Activated CD4-positive, alpha-beta memory T cell treated with anti-CD3 and anti-CD28 coated beads for 36 hours (primary cell): ENCODE measurements at regions not wholly inside any gene's neighbourhood (a gene's known extent, or its start where the extent isn't known, plus 50 kb on each side); places are given as distances from the start of the nearest gene placed in this dataset.

ENCODE experiments used
- CTCF ChIA-PET: fragments of 350-600 bp; sonication (Branson Sonifier 250); formaldehyde crosslinking; loops from one replicate; lab custom pipeline; 2021; ENCODE audit warnings: antibody characterized with exemption, inconsistent platforms; lab: Charles Lee
- POLR2A ChIA-PET: fragments of 350-600 bp; sonication (Branson Sonifier 250); formaldehyde crosslinking; loops from one replicate; lab custom pipeline; 2021; ENCODE audit warnings: antibody characterized with exemption; lab: Charles Lee
- DNase-seq: peaks from one replicate; pipeline ENCODE4 v3.0.0-alpha.2; 2020
- H3K27ac Mint-ChIP-seq: one replicate; pipeline ENCODE4 v1.8.0; 2021; ENCODE audit warnings: mixed read lengths
- H3K27me3 Mint-ChIP-seq: one replicate; pipeline ENCODE4 v1.8.0; 2021; ENCODE audit warnings: mixed read lengths
- H3K36me3 Mint-ChIP-seq: one replicate; pipeline ENCODE4 v1.8.0; 2021; ENCODE audit warnings: mixed read lengths
- H3K4me1 Mint-ChIP-seq: one replicate; pipeline ENCODE4 v1.8.0; 2021; ENCODE audit warnings: low read depth, mixed read lengths
- H3K4me3 Mint-ChIP-seq: one replicate; pipeline ENCODE4 v1.8.0; 2021; ENCODE audit warnings: mild to moderate bottlenecking, mixed read lengths
- H3K9me3 Mint-ChIP-seq: one replicate; pipeline ENCODE4 v1.8.0; 2021; ENCODE audit warnings: mixed read lengths
- intact Hi-C: fragments of 100-400 bp; cut with micrococcal nuclease; formaldehyde crosslinking; loops from one replicate; pipeline ENCODE4 v1.15.1; 2023

DNA sequence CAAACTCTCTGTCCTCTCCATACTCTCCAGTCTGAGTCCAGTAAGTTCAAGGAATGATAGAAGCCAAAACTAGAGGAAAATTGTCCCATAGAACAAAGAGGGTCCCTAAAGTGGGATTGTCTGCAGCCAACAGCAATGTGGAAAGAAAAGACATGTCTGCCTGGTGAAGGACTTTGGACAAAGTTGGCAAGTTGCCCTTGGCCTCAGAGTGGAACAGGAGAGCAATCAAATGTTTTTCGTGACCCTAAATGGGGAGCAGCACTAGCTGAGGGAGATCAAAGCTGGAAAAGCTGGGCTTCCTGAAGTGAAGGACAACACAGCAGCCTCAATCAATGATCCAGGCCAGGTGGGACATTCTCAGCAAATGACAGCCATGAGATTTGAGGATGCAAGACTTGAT is 183.5 kb downstream of the CHD9NB start:
- intact Hi-C loops: no loop called here
- H3K27ac Mint-ChIP-seq: no peak overlapping the region
- ChIA-PET CTCF (no interaction called here), POLR2A (no interaction called here)
- H3K4me1 Mint-ChIP-seq: no peaks in the 10 kb centered on the region
- DNase-seq: no peak
- no peaks in the 10 kb centered on the region for H3K9me3 Mint-ChIP-seq
- H3K4me3 Mint-ChIP-seq: no peak overlapping the region
- peaks cover 2% of the 10 kb centered on the region for H3K27me3 Mint-ChIP-seq
- H3K36me3 Mint-ChIP-seq: no peaks in the 10 kb centered on the region

DNA sequence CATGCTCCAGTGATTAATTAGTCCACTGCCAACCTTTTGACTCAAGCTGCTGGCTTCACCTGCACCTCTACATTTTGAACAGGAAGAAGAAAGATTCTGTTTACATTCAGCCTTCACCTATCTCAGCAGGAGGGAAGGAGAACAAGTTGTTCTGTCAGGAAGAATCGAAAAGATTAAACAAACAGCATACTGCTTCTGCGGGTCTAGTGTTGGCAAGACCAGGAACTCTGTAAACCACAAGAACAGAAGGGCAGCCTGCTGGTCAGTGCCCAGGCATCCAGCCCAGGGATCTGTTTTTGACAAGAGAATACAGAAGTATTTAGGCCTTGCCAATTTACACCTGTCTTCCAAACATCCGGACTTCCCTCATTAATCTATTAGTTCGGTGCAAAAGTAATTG is 189.7 kb downstream of the CHD9NB start:
- Mint-ChIP-seq H3K4me3 (no peak overlapping the region), H3K27me3 (no peaks in the 10 kb centered on the region), H3K36me3 (no peaks in the 10 kb centered on the region), H3K4me1 (no peaks in the 10 kb centered on the region), H3K9me3 (no peaks in the 10 kb centered on the region), H3K27ac (no peak overlapping the region)
- ChIA-PET CTCF (no interaction called here), POLR2A (no interaction called here)
- intact Hi-C loops: no loop called here
- DNase-seq: no peak

DNA sequence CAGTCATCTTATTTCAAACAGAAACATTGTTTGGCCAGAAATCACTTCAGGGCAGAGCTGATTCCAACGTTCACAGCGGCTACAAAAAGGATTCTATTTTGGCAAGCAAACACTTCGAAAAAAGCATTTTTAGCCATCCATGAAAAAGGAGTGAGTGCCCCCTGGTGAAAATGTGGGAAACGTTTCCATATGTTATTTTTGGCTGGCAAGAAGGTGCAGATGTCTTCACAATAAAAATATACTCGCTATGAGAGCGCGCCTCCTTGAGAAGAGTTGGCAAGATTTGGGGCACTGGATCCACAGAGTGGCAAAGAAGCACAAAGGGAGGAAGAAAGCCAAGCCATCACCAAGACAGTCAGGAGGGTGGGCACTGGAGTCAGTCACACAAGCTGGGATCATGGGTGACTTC is 191.1 kb downstream of the CHD9NB start:
- intact Hi-C loops: no loop called here
- no peaks in the 10 kb centered on the region for H3K36me3 Mint-ChIP-seq
- H3K27ac Mint-ChIP-seq: no peak overlapping the region
- ChIA-PET POLR2A (no interaction called here), CTCF (interaction anchor here (1.5 kb wide), 1 partner anchor 670 kb away, joined by 3 read pairs; no protein-coding TSS in a partner anchor)
- DNase-seq: no peak
- no peaks in the 10 kb centered on the region for H3K4me1 Mint-ChIP-seq
- H3K4me3 Mint-ChIP-seq: no peak overlapping the region
- H3K27me3 Mint-ChIP-seq: no peaks in the 10 kb centered on the region
- no peaks in the 10 kb centered on the region for H3K9me3 Mint-ChIP-seq

DNA sequence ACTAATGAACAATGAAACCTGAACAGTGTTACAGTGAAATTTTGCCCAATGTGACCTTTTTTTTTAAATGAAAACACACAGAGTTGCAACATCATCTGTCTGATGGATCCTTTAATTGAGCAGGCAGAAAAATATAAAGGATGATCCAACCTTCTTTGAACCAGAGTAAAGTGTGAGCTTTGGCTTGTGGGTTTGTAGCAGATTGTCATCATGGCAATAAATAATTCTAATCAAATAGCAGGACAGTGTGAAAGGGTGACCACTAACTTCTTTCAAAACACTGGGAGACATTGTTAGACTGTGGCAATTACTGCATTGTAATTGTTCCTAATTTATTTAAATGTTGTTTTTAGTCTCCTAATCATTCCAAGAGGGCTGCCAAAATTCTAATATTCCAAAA is 197.2 kb downstream of the CHD9NB start:
- Mint-ChIP-seq H3K27ac (no peak overlapping the region), H3K27me3 (no peaks in the 10 kb centered on the region), H3K4me1 (no peaks in the 10 kb centered on the region), H3K36me3 (no peaks in the 10 kb centered on the region), H3K9me3 (peaks cover 16% of the 10 kb centered on the region), H3K4me3 (no peak overlapping the region)
- no peak for DNase-seq
- intact Hi-C loops: no loop called here
- ChIA-PET CTCF (no interaction called here), POLR2A (no interaction called here)

DNA sequence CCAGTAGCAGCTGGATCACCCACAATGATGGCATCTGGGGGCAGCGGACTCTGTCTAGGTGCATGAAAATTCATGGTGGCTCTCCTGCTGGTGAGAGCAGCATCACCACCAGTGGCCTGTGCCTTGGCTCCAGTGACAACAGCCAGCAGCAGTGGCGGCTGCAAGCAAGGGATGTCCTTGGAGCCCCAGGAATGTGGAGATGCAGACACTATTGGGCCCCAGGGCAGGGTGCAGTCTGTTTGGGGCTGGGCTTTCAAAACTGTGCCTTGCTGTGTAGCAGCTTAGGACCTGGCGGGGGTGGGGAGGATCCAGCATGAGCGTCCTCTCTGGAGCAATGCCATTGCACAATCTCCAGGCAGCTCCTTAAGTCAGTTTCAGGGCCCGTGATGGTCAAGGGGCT is 199.7 kb downstream of the CHD9NB start:
- no peaks in the 10 kb centered on the region for H3K4me1 Mint-ChIP-seq
- H3K9me3 Mint-ChIP-seq: peaks cover 25% of the 10 kb centered on the region
- H3K4me3 Mint-ChIP-seq: no peak overlapping the region
- no peak for DNase-seq
- H3K27ac Mint-ChIP-seq: no peak overlapping the region
- POLR2A ChIA-PET: no interaction called here
- CTCF ChIA-PET: no interaction called here
- intact Hi-C loops: no loop called here
- no peaks in the 10 kb centered on the region for H3K36me3 Mint-ChIP-seq
- no peaks in the 10 kb centered on the region for H3K27me3 Mint-ChIP-seq

DNA sequence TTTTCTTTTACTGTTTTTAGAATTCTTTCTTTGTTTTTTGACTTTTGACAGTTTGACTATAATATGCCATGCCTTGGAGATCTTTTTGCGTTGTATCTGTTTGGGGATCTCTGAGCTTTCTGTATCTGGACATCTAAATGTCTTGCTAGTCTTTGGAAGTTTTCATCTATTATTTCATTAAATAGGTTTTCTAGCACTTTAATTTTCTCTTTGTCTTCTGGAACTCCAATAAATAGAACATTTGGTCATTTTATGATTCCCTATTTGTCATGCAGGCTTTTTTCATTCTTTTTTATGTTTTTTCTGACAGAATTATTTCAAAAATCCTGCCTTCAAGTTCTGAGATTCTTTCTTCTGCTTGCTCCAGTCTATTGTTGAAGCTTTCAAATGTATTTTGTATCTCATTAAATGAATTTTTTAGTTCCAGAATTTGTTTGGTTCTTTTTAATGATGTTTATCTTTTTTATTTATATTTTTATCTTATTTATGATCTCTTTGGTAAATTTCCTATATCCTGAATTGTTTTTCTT is 201.4 kb downstream of the CHD9NB start:
- intact Hi-C loops: no loop called here
- no peak overlapping the region for H3K27ac Mint-ChIP-seq
- no peaks in the 10 kb centered on the region for H3K4me1 Mint-ChIP-seq
- peaks cover 25% of the 10 kb centered on the region for H3K9me3 Mint-ChIP-seq
- H3K4me3 Mint-ChIP-seq: no peak overlapping the region
- no peaks in the 10 kb centered on the region for H3K36me3 Mint-ChIP-seq
- H3K27me3 Mint-ChIP-seq: no peaks in the 10 kb centered on the region
- CTCF ChIA-PET: no interaction called here
- POLR2A ChIA-PET: no interaction called here
- no peak for DNase-seq

DNA sequence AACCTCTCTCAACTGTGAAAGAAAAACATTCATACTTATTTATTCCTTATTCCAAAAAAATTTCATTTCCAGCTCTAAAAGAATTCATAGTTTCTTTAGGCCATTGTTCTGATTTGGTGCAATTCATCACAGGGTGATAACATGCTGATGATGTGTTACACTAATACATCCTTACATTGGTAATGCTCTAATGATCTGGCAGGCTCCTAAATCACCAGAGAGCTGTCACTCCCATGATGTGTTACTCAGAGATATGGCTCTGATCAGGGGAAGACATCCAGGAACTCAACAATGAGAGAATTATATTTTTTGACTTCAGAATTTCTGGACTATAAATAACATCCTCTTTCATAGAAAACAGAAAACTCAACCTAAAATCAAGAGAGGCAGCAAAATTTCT is 209.3 kb downstream of the CHD9NB start:
- H3K4me3 Mint-ChIP-seq: no peak overlapping the region
- no peak for DNase-seq
- intact Hi-C loops: no loop called here
- no peak overlapping the region for H3K27ac Mint-ChIP-seq
- H3K27me3 Mint-ChIP-seq: no peaks in the 10 kb centered on the region
- CTCF ChIA-PET: no interaction called here
- H3K36me3 Mint-ChIP-seq: no peaks in the 10 kb centered on the region
- H3K4me1 Mint-ChIP-seq: no peaks in the 10 kb centered on the region
- POLR2A ChIA-PET: no interaction called here
- H3K9me3 Mint-ChIP-seq: no peaks in the 10 kb centered on the region

DNA sequence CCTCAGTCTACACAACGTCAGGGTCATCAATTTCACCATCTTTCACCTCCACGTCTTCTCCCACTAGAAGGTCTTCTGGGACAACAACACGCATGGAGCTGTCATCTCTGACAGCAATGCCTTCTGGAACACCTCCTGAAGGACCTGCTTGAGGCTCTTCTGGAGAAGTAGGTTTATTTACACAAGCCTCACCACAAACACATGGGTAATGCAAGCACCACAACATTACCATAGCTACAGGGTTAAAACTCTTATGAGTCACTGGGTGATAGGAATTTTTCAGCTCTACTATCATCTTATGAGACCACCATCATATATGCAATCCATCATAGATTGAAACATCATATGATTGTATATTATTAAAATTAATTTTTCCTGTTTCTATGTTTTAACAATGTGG is 215.4 kb downstream of the CHD9NB start:
- CTCF ChIA-PET: no interaction called here
- POLR2A ChIA-PET: no interaction called here
- Mint-ChIP-seq H3K9me3 (no peaks in the 10 kb centered on the region), H3K4me3 (no peak overlapping the region), H3K4me1 (no peaks in the 10 kb centered on the region), H3K27me3 (peaks cover 2% of the 10 kb centered on the region), H3K36me3 (no peaks in the 10 kb centered on the region), H3K27ac (no peak overlapping the region)
- intact Hi-C loops: no loop called here
- DNase-seq: no peak

DNA sequence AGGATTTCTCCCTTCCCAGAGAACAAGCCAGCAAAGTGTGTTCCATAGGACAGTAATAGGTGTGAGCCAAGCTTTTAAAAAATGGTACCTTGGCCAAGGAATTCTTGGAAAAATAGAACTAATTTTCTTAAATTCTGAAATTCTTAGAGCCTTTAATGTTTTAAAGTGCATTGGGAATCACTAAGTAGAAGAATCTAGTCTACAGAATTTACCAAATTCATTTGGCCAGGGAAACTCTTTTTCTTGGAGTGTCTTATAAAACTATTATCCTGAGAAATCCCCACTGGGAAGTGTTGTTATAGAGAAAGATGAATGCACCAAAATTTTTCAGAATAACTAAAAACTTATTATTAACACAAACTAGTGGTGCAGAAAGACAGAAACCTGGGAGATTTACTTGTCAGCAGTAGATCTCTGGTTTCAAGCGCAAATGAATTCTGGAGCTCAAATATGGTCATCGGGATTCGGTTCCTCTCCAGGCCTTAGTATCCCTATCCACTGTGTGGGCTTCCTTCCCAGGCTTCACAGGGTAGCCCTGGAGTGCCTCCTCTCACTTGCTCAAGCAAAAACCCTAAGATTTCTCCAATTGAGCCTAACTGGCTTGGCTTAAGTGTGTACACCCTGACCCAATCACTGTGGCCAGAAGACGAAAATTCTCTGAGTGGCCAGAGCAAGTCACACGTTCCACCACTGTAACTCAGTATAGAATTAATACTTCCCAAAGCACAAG is 217.8 kb downstream of the CHD9NB start:
- ChIA-PET POLR2A (no interaction called here), CTCF (no interaction called here)
- no peak for DNase-seq
- Mint-ChIP-seq H3K4me1 (no peaks in the 10 kb centered on the region), H3K27me3 (peaks cover 2% of the 10 kb centered on the region), H3K27ac (no peak overlapping the region), H3K4me3 (no peak overlapping the region), H3K36me3 (no peaks in the 10 kb centered on the region), H3K9me3 (no peaks in the 10 kb centered on the region)
- intact Hi-C loops: no loop called here

DNA sequence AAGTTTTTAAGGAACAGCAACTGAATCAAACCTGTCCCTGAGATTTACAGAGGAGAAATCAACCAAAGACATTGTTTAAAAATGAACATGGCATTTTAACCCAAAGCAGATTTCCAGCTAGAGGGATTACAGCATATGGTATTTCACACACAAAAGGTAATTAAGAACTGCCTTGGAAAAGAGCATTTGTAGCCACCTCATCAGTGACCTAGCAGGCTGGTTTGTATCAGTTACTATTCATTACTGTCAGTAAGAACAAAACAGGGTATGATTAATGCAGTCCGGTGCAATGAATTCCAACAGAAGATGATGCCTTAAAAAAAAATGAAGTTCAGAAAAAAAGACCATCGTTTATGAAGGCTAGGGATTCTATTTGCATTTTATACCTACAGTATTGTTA is 219.9 kb downstream of the CHD9NB start:
- H3K9me3 Mint-ChIP-seq: peaks cover under 1% of the 10 kb centered on the region
- ChIA-PET POLR2A (no interaction called here), CTCF (no interaction called here)
- H3K4me1 Mint-ChIP-seq: no peaks in the 10 kb centered on the region
- no peak overlapping the region for H3K27ac Mint-ChIP-seq
- DNase-seq: no peak
- H3K36me3 Mint-ChIP-seq: no peaks in the 10 kb centered on the region
- H3K4me3 Mint-ChIP-seq: no peak overlapping the region
- H3K27me3 Mint-ChIP-seq: peaks cover 2% of the 10 kb centered on the region
- intact Hi-C loops: no loop called here

DNA sequence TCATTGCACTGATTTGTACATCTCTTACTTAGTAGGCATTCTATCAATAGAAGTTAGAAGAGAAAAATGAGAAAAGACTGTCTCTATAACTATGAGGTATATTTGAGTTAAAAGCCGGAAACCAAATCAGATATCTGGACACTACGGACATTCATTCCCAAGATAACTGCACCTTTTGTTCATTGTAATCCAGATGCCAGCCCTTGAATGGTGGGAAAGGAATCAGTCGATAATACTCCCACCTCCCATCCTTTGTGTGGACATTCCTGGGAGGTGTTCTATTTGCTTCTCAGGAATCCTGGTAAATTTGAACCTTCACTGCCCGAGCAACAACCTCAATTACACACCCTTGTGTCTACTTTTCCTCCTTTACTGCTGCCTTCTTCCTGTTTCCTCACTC is 225.2 kb downstream of the CHD9NB start:
- no peak for DNase-seq
- Mint-ChIP-seq H3K4me3 (no peak overlapping the region), H3K36me3 (no peaks in the 10 kb centered on the region), H3K27ac (no peak overlapping the region), H3K27me3 (no peaks in the 10 kb centered on the region), H3K4me1 (no peaks in the 10 kb centered on the region), H3K9me3 (peaks cover 3% of the 10 kb centered on the region)
- POLR2A ChIA-PET: no interaction called here
- intact Hi-C loops: no loop called here
- CTCF ChIA-PET: no interaction called here

DNA sequence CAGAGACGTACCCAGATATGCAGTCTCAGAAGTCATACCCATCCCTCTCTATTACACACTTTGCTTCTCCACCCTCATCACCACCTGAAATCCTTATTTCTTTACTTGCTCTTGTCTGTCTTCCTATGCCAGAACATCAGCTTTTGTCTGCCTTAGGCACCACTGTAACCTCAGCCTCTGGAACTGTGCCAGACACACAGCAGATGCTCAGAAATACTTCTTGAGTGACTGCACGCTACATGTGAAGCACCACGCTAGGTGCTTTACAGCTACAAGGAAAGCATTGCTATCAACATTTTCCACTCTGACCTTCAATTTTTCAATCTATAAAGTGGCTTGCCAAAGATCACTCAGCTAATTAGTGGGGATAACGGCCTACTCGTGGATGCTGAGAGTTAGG is 226.8 kb downstream of the CHD9NB start:
- Mint-ChIP-seq H3K27ac (no peak overlapping the region), H3K27me3 (no peaks in the 10 kb centered on the region), H3K4me3 (no peak overlapping the region), H3K9me3 (peaks cover 3% of the 10 kb centered on the region), H3K36me3 (no peaks in the 10 kb centered on the region), H3K4me1 (no peaks in the 10 kb centered on the region)
- DNase-seq: no peak
- intact Hi-C loops: no loop called here
- POLR2A ChIA-PET: no interaction called here
- CTCF ChIA-PET: no interaction called here

DNA sequence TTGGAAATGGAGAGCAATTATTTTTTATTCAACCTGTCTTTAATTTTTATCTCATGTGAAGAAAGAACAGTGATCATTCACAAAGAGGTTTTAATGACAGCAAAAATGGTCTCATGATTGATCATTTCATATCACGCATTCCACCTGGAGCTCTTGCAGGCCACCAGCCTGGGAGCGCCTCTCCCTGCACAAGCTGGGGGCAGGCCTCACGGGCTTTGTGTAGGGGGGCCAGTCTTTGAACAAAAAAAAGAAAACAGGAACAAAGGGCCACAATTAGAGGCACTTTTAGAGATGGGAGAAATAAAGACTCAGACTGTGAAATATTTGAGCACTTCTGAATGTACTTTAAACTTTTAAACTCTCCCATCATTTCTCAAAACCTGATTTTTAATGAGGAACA is 232.9 kb downstream of the CHD9NB start:
- POLR2A ChIA-PET: no interaction called here
- DNase-seq: no peak
- CTCF ChIA-PET: no interaction called here
- H3K9me3 Mint-ChIP-seq: no peaks in the 10 kb centered on the region
- no peak overlapping the region for H3K27ac Mint-ChIP-seq
- no peaks in the 10 kb centered on the region for H3K36me3 Mint-ChIP-seq
- H3K27me3 Mint-ChIP-seq: peaks cover 2% of the 10 kb centered on the region
- intact Hi-C loops: no loop called here
- no peak overlapping the region for H3K4me3 Mint-ChIP-seq
- no peaks in the 10 kb centered on the region for H3K4me1 Mint-ChIP-seq
